Endothelial cell (in vitro differentiated cells): ENCODE measurements at regions not wholly inside any gene's neighbourhood (a gene's known extent, or its start where the extent isn't known, plus 50 kb on each side); places are given as distances from the start of the nearest gene placed in this dataset.

Source experiments
- DNase-seq: peaks from one replicate; pipeline ENCODE4 v3.0.0; 2021; ENCODE audit warnings: low spot score
- H3K27ac Mint-ChIP-seq: one replicate; pipeline ENCODE4 v1.8.0; 2021; ENCODE audit warnings: mixed read lengths, inconsistent platforms; ENCODE audit not compliant: unreplicated experiment
- H3K27me3 Mint-ChIP-seq: one replicate; pipeline ENCODE4 v1.8.0; 2021; ENCODE audit warnings: mild to moderate bottlenecking, moderate library complexity, mixed read lengths, inconsistent platforms; ENCODE audit not compliant: unreplicated experiment
- H3K36me3 Mint-ChIP-seq: one replicate; pipeline ENCODE4 v1.8.0; 2021; ENCODE audit warnings: mild to moderate bottlenecking, low read depth, mixed read lengths, inconsistent platforms; ENCODE audit not compliant: unreplicated experiment
- H3K4me1 Mint-ChIP-seq: one replicate; pipeline ENCODE4 v1.8.0; 2021; ENCODE audit warnings: mild to moderate bottlenecking, mixed read lengths, inconsistent platforms; ENCODE audit not compliant: unreplicated experiment
- H3K4me3 Mint-ChIP-seq: one replicate; pipeline ENCODE4 v1.8.0; 2021; ENCODE audit warnings: mild to moderate bottlenecking, mixed read lengths, inconsistent platforms; ENCODE audit not compliant: unreplicated experiment
- H3K9me3 Mint-ChIP-seq: one replicate; pipeline ENCODE4 v1.8.0; 2021; ENCODE audit warnings: mixed read lengths, inconsistent platforms; ENCODE audit not compliant: unreplicated experiment
- TF ChIP-seq, protein P1 (sequence below): fragments of 200-600 bp; sonication (generic); IDR thresholded peaks from one replicate; pipeline ENCODE4 v1.5.0; 2021; ENCODE audit warnings: antibody characterized with exemption; ENCODE audit not compliant: unreplicated experiment

DNA sequence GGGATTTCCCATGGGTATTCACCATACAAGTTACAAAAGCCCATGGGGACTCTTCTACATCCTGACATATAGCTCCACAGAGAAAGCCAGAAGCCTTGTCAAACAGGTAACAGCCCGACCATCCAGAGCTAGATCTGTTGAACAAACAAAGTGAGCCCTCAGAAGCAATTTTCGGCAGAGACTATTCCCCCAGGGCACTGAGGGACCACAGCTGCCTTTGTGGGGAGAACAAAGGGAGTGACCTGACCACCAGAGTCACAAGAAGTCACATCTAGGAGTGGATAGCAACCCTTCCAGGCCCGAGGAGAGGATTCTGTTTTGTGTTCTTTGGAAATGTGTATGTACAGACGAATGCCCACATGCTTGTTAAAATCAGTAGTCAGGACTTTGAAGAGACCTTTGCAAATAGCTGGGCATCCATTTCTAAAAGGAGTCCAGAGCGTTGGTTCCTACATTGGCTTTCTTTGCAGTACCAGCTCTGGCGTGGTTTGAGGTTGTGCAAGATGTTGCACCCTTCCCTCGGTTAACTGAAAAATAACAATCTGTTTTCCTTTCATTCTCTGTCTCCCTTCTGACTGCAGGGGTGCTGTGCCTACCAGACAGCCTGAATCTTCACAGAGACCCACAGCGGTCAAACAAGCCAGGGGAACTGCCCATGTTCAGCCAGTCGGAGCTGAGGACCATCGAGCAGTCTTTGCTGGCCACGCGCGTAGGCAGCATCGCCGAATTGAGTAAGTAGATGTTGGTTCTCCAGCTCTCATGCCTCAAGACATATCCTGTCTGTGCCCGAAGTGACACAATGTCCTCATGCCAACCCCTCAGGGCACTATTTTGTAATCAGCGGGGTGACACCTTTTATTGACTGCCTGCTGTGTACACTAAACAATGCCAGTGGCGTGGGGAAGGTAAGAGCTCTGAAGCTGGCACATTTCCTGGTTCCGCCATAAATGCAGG, 165.4 kb upstream of the PWP1 start:
- Mint-ChIP-seq H3K9me3 (no peaks in the 10 kb centered on the region), H3K27me3 (peaks cover 1% of the 10 kb centered on the region), H3K36me3 (no peaks in the 10 kb centered on the region), H3K27ac (no peak overlapping the region), H3K4me1 (no peaks in the 10 kb centered on the region), H3K4me3 (no peak overlapping the region)
- no peak for DNase-seq
- TF ChIP-seq, protein P1, sequence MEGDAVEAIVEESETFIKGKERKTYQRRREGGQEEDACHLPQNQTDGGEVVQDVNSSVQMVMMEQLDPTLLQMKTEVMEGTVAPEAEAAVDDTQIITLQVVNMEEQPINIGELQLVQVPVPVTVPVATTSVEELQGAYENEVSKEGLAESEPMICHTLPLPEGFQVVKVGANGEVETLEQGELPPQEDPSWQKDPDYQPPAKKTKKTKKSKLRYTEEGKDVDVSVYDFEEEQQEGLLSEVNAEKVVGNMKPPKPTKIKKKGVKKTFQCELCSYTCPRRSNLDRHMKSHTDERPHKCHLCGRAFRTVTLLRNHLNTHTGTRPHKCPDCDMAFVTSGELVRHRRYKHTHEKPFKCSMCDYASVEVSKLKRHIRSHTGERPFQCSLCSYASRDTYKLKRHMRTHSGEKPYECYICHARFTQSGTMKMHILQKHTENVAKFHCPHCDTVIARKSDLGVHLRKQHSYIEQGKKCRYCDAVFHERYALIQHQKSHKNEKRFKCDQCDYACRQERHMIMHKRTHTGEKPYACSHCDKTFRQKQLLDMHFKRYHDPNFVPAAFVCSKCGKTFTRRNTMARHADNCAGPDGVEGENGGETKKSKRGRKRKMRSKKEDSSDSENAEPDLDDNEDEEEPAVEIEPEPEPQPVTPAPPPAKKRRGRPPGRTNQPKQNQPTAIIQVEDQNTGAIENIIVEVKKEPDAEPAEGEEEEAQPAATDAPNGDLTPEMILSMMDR = no peak

DNA sequence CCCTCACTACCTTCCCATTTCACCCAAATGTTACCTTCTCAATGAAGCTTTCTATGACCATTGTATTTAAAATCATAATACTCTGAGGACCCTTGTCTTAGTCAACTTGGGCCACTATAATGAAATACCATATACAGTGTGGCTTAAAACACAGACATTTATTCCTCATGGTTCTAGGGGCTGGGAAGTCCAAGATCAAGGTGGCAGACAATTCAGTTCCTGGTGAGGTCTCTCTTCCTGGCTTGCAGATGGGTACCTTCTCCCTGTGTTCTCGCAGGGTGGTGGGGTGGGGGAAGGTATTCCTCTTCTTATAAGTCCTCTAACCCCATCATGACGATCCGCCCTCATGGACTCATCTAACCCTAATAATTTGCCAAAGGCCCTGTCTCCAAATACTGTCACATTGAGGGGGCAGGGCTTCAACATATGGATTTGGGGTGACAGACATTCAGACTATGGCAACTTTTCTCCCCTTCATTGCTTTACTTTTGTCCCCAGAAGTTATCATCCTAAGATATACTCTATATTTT, 163.7 kb upstream of the PWP1 start:
- TF ChIP-seq, protein P1 = no peak
- DNase-seq = no peak
- H3K27ac Mint-ChIP-seq = no peak overlapping the region
- H3K9me3 Mint-ChIP-seq = no peaks in the 10 kb centered on the region
- H3K27me3 Mint-ChIP-seq = peaks cover 1% of the 10 kb centered on the region
- no peaks in the 10 kb centered on the region for H3K4me1 Mint-ChIP-seq
- H3K36me3 Mint-ChIP-seq = no peaks in the 10 kb centered on the region
- H3K4me3 Mint-ChIP-seq = no peak overlapping the region

DNA sequence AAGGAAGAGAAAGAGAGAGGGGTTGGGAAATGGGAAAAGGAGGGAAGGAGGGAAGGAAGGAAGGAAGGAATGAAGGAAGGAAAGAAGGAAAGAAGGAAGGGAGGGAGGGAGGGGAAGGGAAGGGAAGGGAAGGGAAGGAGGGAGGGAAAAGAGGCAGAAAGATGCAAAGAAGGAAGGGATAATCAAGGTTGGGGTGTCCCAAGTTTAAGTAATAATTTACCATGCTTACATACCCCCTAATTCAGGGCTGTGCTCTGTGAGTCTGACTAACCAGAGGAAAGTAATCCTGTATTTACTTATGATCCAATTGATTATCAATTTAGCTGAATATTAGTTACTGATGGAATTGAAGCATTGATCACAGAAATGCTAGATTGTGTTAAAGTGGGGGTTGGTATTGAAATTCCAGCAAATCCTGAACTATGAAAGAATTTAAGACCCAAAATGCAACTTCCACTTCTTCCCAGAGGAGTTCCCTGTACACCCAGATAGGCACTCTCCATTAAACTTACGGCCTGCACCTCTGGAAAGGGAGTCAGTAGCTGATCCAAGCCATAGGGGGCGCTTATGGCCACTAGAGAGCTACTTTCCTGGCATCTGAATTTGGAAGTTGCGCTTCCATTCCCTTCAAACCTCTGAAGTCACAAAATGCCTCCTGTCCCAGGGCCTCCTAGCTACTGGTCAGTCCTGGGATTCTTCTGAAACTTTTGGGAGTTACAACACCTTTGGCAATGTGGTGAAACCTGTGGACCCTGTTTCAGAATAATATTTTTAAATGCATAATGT, 162.7 kb upstream of the PWP1 start:
- Mint-ChIP-seq H3K27me3 (peaks cover 1% of the 10 kb centered on the region), H3K4me3 (no peak overlapping the region), H3K9me3 (no peaks in the 10 kb centered on the region), H3K27ac (no peak overlapping the region), H3K4me1 (no peaks in the 10 kb centered on the region), H3K36me3 (no peaks in the 10 kb centered on the region)
- peak; percentile 29 for DNase-seq
- TF ChIP-seq, protein P1 = peak; percentile 37

- Mint-ChIP-seq H3K27ac (no peak overlapping the region), H3K27me3 (peaks cover 1% of the 10 kb centered on the region)
Observed at GRCh38 chr12:107523775-107524535, 161.6 kb upstream of the PWP1 start.

More at GRCh38 chr12:107523775-107524535, 161.6 kb upstream of the PWP1 start:
- DNase-seq = no peak
- no peak overlapping the region for H3K4me3 Mint-ChIP-seq
- H3K9me3 Mint-ChIP-seq = no peaks in the 10 kb centered on the region
- TF ChIP-seq, protein P1 = no peak
- H3K4me1 Mint-ChIP-seq = no peaks in the 10 kb centered on the region
- no peaks in the 10 kb centered on the region for H3K36me3 Mint-ChIP-seq
